T1000 (cell line): ENCODE measurements at regions not wholly inside any gene's neighbourhood (a gene's known extent, or its start where the extent isn't known, plus 50 kb on each side); places are given as distances from the start of the nearest gene placed in this dataset.
"Not testable (repeated sequence)": the region's sequence is repeated elsewhere in the genome, so short reads cannot be mapped to it uniquely, and the experiment has no call there.

ENCODE experiments used
- DNase-seq: peaks from one replicate; lab custom pipeline; 2025; ENCODE audit warnings: mixed read lengths; lab: John Stamatoyannopoulos, UW

DNA sequence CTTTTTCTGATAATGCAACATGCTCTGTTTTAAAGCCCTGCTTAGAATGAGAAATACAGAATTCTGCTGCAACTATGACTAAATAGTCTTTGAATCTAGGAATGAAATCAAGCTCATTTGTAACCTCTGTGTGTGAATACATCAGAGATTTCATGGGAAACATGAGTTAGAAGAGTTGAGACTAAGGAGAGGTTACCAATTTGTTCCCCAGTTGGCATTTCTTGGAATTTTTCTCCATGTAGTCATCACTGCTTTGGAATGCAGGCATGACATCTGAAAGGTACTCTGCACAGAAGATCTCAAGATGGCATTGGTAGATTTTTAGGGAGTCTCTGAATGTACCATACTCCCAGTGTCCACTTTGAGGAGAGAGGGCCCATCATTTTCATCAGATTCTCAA is 237.2 kb downstream of the TFAP2A start:
- DNase-seq: no peak

DNA sequence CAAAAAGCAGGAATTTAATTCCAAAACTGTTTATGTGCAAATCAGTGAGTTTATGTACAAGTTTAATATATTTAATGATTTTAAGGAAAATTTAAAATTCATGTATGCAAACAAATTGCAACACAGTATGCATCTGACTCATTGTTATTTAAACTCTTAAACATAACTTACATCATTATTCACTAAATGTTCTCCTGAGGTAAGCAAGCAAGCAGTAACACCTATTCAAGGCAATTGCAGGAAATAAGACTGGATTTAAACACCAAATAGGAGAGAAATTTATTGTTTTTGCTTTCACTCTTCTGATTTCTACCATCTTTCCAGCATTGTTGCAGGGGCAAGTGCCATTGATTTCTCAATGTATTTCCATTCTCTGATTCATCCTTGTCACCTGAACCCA is 239.5 kb downstream of the TFAP2A start:
- no peak for DNase-seq

DNA sequence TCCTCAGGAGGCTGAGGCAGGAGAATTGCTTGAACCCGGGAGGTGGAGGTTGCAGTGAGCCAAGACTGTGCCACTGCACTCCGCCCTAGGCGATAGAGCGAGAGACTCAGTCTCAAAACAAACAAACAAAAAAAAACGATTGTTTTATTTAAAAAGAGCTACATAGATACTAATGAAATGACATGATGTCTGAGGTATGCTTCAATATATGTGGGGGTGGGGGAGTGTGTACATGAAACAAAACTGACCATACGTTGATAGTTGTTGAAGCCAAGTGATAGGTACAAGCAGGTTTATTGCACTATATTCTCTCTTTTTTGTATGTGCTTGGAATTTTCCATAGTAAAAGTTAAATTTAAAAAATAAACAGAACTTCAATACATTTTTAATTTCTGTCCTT is 240.1 kb downstream of the TFAP2A start:
- no peak for DNase-seq

DNA sequence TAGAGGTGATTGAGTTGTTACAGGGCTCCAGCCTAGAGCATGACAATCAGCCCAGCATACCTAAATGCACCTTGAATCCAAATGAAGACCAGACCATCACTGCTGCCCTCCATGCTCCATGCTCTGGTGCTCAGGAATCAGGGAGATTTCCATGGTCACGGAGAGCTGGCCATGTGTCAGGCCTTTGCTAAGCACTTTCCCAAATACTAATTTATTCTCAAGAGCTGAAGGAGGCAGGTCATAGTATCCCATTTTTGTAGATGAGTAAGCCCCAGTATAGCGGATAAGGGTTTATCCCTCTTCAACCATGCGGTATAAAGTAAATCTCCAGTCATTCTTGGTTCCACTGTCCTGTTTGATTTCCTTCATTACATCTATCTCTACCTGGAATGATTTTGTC is 240.8 kb downstream of the TFAP2A start:
- DNase-seq: no peak

DNA sequence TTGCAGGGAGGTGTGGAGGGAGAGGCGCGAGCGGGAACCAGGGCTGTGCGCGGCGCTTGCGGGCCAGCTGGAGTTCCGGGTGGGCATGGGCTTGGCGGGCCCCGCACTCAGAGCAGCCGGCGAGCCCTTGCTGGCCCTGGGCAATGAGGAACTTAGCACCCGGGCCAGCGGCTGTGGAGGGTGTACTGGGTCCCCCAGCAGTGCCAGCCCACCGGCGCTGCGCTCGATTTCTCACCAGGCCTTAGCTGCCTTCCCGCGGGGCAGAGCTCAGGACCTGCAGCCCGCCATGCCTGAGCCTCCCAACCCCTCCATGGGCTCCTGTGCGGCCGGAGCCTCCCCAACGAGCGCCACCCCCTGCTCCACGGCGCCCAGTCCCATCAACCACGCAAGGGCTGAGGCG is 243.2 kb downstream of the TFAP2A start:
- not testable (repeated sequence) for DNase-seq

DNA sequence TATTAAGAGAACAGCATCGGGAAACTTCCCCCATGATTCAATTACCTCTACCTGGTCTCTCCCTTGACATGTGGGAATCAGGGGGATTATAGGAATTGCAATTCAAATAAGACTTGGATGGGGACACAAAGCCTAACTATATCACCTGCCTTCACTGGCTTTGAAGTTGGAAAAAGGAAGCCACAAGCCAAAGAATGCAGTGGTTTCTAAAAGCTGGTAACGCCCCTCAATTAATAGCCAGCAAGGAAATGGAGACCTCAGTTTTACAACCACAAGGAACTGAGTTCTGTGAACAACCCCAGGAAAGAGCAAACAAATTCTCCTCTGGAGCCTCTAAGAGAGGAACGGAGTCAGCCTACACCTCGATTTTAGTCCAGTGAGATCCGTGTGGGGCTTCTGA is 244.1 kb downstream of the TFAP2A start:
- no peak for DNase-seq

DNA sequence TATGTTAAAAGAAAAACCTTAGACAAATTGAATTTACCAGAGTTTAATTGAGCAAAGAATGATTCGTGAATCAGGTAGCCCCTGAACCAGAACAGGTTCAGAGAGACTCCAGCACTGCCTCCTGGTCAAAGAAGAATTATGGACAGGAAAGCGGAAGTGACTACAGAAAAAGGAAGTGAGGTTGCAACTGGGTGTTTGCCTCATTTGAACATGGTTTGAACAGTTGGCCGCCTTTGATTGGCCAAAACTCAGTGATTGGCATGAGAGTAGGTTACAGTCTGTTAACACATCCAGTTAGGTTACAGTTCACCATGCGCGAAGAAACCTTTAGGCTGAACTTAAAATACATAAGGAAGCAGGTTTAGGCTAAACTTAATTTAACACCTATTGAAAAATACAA is 248.8 kb downstream of the TFAP2A start:
- DNase-seq: no peak

DNA sequence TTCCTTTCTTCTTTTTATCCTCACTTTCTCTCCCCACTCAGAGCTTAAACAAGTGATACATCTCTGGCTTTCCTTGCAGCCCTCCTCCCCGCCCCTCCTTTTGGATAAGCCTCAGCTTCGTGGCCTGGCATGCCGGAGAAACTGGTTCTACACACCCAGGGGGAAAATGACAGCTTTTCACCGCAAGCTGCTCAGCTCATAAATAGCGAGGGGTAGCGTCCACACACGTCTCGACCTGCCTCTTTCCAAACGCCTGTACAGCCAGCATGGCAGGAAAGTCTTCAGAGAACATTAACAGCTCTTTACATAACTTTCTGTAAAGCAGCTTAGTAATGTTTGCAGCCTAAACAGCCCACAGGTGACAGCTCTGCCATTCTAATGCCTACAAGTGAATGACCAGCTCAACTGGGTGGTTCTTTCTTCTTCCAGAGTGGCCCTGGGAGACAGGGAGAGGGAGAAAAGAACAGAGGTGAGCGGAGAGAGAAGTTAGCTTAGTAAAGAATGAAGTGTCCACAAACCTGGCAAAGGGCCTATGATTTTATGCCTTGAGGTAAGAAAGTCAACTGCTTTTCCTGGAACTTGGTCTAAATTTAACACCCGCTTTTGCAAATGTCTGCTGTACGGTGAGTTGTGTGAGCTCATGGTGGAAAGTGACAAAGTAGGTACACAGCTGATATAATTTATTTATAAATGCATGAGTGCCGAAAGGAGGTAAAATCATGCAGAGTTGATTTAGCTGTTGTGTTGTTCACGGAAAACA is 251.5 kb downstream of the TFAP2A start:
- DNase-seq: no peak

DNA sequence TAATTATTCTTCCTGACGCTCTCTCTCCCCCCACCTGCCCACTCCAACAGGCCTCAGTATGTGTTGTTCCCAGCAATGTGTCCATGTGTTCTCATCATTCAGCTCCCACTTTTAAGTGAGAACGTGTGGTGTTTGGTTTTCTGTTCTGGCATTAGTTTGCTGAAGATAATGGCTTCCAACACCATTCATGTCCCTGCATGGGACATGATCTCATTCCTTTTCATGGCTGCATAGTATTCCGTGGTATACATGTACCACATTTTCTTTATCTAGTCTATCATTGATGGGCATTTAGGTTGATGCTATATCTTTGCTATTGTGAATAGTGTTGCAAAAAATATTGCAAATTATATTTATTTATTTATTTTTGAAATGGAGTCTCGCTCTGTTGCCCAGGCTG is 258.0 kb downstream of the TFAP2A start:
- DNase-seq: no peak

DNA sequence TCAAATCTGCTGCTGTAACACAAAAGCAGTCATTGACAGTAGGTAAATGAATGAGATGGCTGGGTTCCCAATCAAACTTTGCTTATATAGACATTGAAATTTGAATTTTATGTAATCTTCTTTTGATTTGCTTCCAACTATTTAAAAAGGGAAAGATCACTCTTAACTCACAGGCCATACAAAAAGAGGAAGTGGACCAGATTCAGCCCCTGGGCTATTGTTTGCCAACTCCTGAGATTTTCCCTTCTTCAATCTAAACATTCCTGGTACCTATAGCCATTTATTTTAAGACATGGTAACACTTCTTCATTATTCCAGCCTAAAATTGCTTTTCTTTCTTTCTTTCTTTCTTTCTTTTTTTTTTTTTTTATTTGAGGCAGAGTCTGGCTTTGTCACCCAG is 260.6 kb downstream of the TFAP2A start:
- no peak for DNase-seq

DNA sequence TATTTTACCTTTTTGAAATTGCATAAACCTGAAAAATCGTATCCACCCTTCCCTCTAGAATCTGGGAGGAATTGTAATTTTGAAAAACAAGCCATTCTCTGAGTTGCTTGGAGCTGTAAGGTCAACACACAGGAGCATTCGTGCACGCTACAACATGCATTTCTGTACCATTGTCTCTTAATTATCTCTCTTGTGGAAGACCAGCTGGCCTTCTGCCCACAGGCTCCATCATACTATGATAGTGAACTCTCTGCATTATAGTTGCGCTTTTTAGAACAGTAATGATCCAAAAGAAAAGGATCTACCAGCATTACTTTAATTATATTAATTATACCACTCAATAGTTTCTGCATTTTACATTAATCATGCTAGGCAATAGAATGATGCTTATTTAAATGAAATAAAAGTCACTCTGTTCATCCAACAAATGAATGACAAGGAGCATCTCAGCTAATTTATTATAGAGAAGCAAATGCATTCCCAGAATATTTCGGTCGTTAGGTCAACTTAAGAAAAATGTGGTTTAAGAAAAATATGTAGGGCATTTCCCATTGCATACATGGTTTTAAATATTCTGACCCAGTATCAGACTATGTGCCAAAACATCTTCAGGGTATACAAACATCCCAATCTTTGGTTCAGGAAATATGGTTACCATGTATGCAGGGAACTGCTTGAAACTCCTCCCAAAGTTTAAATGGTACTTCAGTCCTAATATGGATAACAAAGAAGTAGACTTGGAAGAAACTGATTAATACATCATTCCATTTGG is 263.5 kb downstream of the TFAP2A start:
- no peak for DNase-seq

DNA sequence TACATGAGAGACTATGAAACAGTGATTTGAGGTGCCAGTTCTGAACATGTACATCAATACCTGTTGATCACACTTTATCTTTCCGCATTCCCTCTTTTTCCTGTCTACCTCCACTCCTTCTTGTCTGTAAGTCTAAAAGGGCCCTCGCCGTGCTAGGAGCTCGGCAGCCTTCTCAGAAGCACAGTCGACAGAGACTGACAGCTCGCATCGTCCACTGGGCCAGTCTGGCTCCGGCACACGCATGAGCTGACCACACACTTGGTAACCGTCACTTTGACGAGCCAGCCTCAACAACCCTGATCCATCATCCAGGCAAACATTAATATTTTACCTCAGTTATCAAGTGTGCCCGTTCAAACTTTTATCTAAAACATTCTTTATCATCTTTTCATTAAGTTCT is 265.3 kb downstream of the TFAP2A start:
- DNase-seq: no peak

DNA sequence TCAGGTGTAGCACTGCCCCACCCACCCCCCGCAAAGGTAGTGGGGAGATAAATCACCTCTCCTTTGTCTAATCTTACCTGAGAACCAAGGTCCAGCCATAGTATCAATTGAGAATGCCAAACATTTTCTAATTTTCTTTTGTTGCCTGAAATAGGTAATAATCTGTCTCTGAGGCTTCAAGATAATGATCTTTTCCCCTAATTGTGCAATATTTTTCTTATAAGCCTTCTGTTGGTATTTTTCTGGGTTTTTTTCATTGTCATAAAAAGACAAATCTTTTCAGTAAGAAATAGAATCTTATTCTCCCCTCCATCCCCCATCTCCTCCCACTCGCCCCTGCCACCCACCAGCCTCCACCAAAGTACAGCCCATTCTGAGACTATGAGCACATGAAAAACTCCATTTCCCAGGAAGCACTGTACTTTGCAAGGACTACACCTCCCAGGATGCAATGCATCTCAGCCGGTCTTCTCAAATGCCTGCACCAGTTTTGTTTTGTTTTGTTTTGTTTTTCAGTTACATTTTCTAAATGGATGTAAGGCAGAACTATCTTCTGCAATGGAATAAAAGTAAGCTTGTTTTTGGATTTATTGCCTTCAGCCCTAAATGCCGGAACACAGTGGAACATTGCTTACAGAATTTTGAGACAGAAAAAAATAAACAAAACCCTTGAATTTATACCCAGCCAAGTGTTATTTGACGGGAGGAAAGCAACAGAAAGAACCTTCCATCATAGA is 268.0 kb downstream of the TFAP2A start:
- no peak for DNase-seq

DNA sequence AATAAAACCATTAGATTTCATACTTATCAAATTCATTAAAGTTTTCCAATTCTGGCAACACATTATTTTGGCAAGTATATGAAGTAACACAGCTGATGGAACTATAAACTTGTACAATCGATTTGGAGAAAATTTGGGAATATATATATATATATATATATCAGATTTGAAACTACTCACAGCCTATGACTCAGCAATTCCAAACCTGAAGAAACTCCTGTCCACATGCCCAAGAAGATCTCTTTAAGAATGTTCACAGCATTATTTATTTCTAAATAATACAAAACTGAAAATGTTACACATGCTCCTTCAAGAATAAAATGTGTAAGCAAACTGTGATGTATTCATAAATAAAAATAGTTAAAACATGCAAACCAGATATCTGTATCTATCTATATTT is 270.1 kb downstream of the TFAP2A start:
- DNase-seq: no peak

DNA sequence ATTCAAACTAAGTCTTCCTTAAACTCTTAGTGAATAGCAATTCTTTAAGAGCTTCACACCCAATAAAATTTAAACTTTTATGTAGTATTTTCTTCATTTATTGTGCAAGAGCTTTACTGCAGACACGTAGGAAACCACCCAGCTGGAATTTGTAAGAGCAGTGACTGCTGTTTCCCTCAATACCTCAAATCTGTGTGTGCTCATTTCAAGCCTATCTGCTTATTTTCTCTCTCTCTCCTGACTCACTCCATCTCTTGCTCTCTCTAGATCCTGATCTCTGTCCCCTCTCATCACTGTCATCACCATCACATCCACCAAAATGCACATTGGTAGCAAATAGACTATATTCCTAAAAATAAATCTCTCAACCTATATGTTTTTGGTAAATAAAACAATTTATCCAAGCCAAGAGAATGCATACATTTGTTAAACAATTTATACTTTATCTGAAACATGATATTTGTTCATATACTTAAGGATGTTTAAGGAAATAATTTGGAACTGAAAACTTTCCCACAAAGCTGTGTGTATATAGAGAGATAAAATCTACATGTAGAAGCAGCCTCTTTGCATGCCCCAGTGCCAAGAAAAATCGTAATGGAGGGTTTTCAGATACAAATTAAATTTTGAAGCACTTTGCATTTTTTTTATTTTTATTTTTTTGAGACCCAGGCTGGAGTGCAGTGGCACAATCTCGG is 273.0 kb downstream of the TFAP2A start:
- no peak for DNase-seq

DNA sequence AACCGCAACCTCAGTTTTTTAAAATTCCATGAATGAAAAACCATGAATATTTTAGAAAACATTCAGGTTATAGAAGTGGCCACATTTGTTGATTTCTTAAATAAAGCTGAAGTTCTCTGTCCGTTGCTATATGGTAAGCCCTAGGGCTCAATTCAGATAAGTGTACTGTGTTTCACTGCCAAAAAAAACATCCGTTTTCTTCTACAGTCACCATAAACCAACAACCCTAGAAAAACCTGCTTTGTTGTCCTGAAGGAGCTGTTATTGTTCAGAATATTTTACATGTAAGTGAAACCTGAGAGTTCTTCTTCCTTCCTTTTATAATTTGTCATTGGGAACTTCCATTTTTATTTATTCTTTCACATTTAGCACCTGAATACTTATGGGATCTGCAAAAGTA is 274.1 kb downstream of the TFAP2A start:
- no peak for DNase-seq

DNA sequence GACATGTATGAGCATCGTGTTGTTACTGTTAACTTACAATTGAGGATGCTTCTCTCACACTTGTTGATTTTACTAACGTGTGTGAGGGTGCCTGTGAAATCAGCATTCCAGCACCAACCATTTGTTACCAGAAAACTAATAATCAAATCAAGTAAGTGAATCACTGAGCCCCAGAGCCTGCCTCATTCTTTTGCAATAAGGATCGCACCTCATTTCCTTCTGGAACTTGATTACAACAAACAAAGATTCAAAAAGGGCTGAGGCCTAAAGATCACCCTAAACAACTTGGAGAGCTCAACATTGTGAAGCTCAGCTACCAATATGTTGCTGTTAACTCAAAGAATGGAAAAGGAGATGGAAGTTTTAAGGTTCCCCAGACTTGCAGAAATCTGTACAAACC is 274.7 kb downstream of the TFAP2A start:
- DNase-seq: no peak

DNA sequence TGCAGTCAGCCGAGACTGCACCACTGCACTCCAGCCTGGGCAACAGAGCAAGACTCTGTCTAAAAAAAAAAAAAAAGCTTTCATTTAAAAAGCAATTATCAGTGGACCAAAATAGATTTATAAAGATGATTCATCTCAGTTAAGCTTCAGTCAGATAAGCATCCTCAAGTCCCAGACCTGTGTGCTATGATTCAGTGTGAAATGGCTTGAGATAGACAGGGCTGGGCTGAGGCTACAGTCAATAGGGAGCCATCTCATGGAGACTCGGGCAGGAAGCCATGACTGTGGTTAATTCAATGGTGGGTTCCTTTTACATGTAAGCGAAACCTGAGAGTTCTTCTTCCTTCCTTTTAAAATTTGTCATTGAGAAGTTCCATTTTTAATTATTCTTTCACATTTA is 276.0 kb downstream of the TFAP2A start:
- peak; percentile 48 for DNase-seq

DNA sequence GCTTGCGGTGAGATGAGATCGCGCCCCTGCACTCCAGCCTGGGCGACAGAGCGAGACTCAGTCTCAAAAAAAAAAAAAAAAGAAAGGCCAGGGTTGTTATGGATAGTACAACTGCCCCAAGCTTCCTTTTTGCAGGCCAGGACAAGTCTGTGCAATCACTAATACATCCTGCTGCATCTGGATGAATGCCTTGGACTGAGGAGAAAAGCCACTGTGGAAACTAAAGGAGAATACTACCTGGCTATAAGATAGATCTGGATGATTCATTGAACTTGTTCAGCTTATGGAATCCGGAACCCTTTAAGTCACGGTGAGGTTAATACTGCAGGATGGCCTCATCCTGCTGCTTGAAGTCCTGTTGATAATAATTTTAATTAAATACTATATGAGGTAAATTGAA is 278.2 kb downstream of the TFAP2A start:
- no peak for DNase-seq

DNA sequence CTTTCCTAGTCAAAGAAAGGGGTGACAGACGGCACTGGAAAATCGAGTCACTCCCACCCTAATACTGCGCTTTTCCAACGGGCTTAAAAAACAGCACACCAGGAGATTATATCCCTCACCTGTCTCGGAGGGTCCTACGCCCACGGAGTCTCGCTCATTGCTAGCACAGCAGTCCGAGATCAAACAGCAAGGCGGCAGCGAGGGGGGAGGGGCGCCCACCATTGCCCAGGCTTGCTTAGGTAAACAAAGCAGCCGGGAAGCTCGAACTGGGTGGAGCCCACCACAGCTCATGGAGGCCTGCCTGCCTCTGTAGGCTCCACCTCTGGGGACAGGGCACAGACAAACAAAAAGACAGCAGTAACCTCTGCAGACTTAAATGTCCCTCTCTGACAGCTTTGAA is 280.7 kb downstream of the TFAP2A start:
- not testable (repeated sequence) for DNase-seq

DNA sequence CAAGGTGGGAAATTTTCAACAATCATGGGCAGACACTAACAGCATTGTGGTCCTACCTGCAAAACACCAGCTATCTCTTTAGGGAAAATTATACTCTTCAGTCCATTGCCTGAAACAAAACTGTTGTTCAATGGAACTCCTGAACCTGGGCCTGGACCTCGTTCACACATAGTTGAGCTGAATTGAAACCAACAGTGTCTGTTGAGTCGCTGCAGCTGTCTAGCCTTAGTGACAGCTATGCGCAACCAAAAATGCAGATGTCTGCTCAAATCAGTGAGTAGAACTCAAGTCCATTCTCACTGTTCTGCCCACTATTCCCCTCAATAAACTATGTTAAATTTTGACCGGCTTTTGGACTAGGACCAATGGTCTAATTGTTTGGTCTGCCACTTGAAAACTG is 286.2 kb downstream of the TFAP2A start:
- no peak for DNase-seq

DNA sequence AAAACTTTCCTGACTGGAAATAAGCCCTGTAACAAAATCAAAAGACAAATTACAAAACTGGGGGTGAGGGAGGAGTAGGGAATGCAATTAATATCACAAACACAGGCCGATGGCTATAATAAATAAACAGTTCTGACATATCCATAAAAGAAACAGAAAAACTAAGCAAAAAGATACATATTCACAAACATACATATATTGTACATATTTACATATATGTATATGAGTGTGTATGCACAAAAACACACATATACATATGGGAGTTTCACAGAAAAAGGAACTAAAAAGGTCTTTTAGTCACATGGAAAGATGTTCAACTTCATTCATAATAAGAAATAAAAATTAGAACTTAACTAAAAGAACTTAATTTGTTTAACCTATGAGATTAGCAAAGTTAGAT is 292.7 kb downstream of the TFAP2A start:
- DNase-seq: no peak
